Activated T-cell treated with anti-CD3 and anti-CD28 coated beads, Interleukin-2, amount 50 U/mL, for 72 hours (primary cell): ENCODE measurements at regions not wholly inside any gene's neighbourhood (a gene's known extent, or its start where the extent isn't known, plus 50 kb on each side); places are given as distances from the start of the nearest gene placed in this dataset.

Source experiments
- ATAC-seq, 2 donors: fragments of 150-1000 bp; cut with Tn5 transposase; replicated peaks in 1 of 2; 2 replicates each; pipeline ENCODE4 v1.10.0; 2021; ENCODE audit warnings: moderate library complexity in 2 of 2, mild to moderate bottlenecking in 1 of 2
- DNase-seq, 2 donors: peaks; one replicate each; pipeline ENCODE4 v3.0.0; 2021 to 2022; ENCODE audit warnings: mixed read lengths in 1 of 2
- H3K27ac Mint-ChIP-seq: one replicate; pipeline ENCODE4 v1.8.0; 2022; ENCODE audit warnings: mild to moderate bottlenecking, moderate library complexity, mixed read lengths
- H3K27me3 Mint-ChIP-seq: one replicate; pipeline ENCODE4 v1.8.0; 2022; ENCODE audit warnings: low read depth, mixed read lengths
- H3K36me3 Mint-ChIP-seq, 2 donors: one replicate each; pipeline ENCODE4 v1.8.0; 2022; ENCODE audit warnings: mixed read lengths in 2 of 2, mild to moderate bottlenecking in 1 of 2; ENCODE audit not compliant: insufficient read depth in 2 of 2
- H3K4me1 Mint-ChIP-seq: one replicate; pipeline ENCODE4 v1.8.0; 2022; ENCODE audit warnings: low read depth, mixed read lengths
- H3K4me3 Mint-ChIP-seq, 2 donors: one replicate each; pipeline ENCODE4 v1.8.0; 2022; ENCODE audit warnings: mild to moderate bottlenecking in 2 of 2, mixed read lengths in 2 of 2, moderate library complexity in 2 of 2
- H3K9me3 Mint-ChIP-seq, 2 donors: one replicate each; pipeline ENCODE4 v1.8.0; 2022; ENCODE audit warnings: mixed read lengths in 2 of 2

DNA sequence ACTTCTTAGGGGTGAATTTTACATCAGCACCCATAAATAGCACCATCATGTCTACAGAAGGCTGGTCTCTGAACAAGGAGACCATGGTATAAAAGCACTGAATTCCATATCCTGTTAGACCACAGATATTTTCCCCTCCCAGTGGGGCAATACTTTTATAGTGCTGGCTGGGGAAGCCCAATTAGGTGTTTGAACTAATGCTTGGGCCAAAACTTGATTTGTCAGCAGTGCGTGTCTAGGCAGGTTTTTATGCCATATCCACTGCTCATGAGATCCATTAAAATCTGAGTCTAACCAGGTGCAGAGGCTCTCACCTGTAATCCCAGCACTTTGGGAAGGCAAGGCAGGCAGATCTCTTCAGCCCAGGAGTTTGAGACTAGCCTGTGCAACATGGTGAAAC, 623.0 kb downstream of the NPHP4 start:
- H3K36me3 Mint-ChIP-seq, result no peaks in the 10 kb centered on the region
- no peak overlapping the region for H3K4me3 Mint-ChIP-seq
- H3K9me3 Mint-ChIP-seq, result peaks cover 3 to 9% of the 10 kb centered on the region in 2 donors
- no peak overlapping the region for H3K27ac Mint-ChIP-seq
- H3K27me3 Mint-ChIP-seq, result no peaks in the 10 kb centered on the region
- ATAC-seq (no peak), DNase-seq (no peak)
- peaks cover 8% of the 10 kb centered on the region for H3K4me1 Mint-ChIP-seq

DNA sequence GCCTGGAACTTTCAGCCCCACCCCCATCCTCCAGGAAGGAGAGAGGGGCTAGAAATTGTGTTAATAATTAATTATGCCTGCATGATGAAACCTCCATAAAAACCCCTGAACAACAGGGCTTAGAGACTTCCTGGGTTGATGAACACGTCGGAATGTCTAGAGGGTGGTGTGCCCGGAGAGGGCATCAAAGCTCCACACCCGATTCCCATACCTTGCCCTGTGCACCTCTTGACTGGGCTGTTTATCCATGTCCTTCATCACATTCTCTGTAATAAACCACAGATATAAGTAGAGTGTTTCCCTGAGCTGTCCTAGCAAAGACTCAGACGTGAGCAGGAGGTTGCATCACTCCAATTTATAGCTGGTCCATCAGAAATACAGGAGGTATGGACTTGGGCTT, 624.0 kb downstream of the NPHP4 start:
- ATAC-seq (no peak), DNase-seq (no peak)
- no peak overlapping the region for H3K27ac Mint-ChIP-seq
- H3K9me3 Mint-ChIP-seq, result peaks cover 3 to 6% of the 10 kb centered on the region in 2 donors
- peaks cover 8% of the 10 kb centered on the region for H3K4me1 Mint-ChIP-seq
- H3K4me3 Mint-ChIP-seq, result no peak overlapping the region
- no peaks in the 10 kb centered on the region for H3K36me3 Mint-ChIP-seq
- no peaks in the 10 kb centered on the region for H3K27me3 Mint-ChIP-seq

DNA sequence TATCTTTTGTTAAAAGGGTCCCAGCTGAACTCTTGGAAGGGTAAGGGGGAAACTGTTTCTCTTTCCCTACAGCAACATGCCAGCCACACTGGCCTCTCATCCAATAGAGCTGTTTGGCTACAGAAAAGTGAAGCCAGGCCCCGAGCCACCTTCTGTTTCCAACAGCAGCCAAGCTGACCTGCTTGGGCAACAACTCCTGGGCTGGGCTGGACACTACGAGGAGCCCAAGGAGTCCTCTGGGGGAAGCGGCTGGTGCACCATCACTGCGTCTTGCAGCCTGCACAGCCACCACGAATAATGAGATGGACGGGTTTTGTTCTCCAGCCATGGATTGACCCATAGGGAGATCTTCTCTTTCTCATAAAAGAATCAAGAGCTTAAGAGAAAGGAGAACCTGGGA, 624.9 kb downstream of the NPHP4 start:
- no peaks in the 10 kb centered on the region for H3K36me3 Mint-ChIP-seq
- no peak overlapping the region for H3K27ac Mint-ChIP-seq
- no peak for ATAC-seq
- peaks cover 8% of the 10 kb centered on the region for H3K4me1 Mint-ChIP-seq
- DNase-seq, result no peak
- H3K9me3 Mint-ChIP-seq, result peaks cover 0 to 3% of the 10 kb centered on the region in 2 donors
- H3K27me3 Mint-ChIP-seq, result no peaks in the 10 kb centered on the region
- H3K4me3 Mint-ChIP-seq, result no peak overlapping the region

DNA sequence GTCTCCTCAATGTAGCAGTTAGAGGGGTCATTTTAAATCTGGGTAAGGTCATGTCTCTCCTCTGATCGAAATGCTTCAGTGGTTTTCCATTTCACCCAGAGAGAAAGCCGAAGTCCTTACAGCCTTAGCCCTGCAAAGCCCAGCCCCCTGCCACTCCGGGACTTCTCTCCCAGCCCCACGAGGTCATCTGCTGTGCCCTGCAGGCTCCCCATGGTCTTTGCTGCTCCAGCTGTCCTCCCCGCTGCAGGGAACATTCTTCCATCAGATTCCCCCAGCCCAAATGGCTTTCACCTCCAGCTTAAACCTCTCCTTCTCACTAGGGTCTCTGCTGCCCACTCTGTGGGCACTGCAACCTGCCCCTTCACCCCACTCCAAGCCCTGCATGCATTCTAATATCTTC, 626.5 kb downstream of the NPHP4 start:
- no peaks in the 10 kb centered on the region for H3K27me3 Mint-ChIP-seq
- H3K27ac Mint-ChIP-seq, result no peak overlapping the region
- H3K36me3 Mint-ChIP-seq, result no peaks in the 10 kb centered on the region
- no peak for DNase-seq
- H3K4me3 Mint-ChIP-seq, result no peak overlapping the region
- peaks cover 0 to 3% of the 10 kb centered on the region in 2 donors for H3K9me3 Mint-ChIP-seq
- peaks cover under 1% of the 10 kb centered on the region for H3K4me1 Mint-ChIP-seq
- no peak for ATAC-seq

DNA sequence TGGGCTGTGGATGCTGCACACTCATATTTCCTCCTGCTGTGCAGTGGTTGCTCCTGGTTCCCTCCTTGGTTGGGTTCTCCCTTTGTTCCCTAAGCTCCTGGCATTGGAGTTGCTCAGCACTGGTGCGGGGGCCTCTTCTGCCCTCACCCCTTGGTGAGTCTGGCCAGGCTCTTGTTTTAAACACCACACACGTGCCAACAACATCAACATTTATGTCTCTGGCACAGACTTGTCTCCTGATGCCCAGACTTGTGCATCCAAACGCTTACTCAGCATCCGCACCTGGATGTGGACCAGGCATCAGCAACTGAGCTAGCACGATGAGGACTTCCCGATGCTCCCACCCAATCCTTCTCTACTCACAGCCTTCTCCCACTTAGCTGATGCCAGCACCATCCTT, 627.6 kb downstream of the NPHP4 start:
- Mint-ChIP-seq H3K4me3 (no peak overlapping the region), H3K27me3 (no peaks in the 10 kb centered on the region)

DNA sequence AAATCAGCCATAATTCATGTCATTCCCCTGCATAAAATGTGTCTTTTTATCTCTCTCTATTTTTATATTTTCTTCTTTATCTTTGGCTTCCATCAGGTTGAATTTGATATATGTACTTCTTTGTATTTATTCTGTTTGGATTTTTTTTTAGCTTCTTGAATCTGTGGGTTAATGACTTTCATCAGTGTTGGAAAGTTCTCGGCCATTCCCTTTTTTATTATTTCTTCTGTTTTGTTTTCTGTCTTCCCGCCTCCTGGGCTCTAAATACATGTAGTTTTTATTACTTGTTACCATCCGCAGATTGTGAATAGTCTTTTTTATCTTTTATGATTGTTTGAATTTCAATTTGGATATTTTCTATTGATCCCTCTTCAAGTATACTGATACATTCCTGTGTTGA, 637.5 kb downstream of the NPHP4 start:
- Mint-ChIP-seq H3K36me3 (peaks cover 1 to 3% of the 10 kb centered on the region in 2 donors), H3K27me3 (no peaks in the 10 kb centered on the region), H3K4me3 (no peak overlapping the region), H3K4me1 (no peaks in the 10 kb centered on the region), H3K27ac (no peak overlapping the region), H3K9me3 (peaks cover 4 to 5% of the 10 kb centered on the region in 2 donors)
- DNase-seq (no peak), ATAC-seq (no peak)

More for the DNA sequence above, 627.6 kb downstream of the NPHP4 start:
- Mint-ChIP-seq H3K27ac (no peak overlapping the region), H3K9me3 (peaks cover under 1 to 3% of the 10 kb centered on the region in 2 donors), H3K4me1 (no peaks in the 10 kb centered on the region), H3K36me3 (no peaks in the 10 kb centered on the region)
- ATAC-seq (no peak), DNase-seq (no peak)

DNA sequence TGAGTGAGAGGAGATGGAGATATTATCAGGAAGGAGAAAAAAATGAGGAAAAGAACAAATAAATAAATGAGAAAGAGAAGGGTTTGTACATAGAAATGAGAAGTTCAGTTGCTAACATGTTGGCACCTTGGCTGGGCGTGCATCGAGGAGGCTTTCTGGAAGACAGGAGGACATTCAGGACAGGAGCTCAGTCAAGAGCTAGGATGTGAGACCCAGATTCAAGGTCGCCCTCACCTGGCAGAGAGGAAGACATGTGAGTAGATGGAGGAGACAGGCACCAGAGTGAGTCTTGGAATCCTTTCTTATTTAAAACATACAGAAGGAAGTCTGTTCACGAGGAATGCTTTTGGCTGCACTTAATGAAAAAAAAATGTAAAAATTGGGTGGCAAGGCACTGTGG, 640.9 kb downstream of the NPHP4 start:
- Mint-ChIP-seq H3K36me3 (peaks cover 3% of the 10 kb centered on the region in 2 donors), H3K27ac (no peak overlapping the region), H3K4me3 (no peak overlapping the region), H3K4me1 (no peaks in the 10 kb centered on the region), H3K27me3 (no peaks in the 10 kb centered on the region), H3K9me3 (peaks cover 7 to 8% of the 10 kb centered on the region in 2 donors)
- ATAC-seq, result no peak
- no peak for DNase-seq

DNA sequence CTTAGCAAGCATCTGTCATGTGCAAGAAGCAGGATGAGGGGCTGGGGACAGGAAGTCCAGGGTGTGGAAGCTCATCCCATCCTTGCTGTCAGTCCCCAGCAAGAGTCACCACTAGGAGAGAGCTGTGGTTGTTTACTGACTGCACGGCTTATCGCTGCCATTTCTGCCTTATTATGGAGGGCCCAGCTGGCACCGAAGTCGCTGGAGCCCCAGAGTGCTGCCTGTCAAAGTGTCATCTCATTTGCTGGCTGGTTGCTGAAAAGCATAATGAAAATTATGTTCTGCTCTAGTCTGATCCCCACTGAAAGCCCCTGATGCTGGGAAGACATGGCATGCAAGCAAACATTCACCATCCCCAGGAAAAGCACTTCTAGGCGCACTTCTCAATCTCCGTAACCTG, 642.7 kb downstream of the NPHP4 start:
- H3K27ac Mint-ChIP-seq, result no peak overlapping the region
- H3K4me1 Mint-ChIP-seq, result no peaks in the 10 kb centered on the region
- DNase-seq, result no peak
- H3K9me3 Mint-ChIP-seq, result peaks cover 4 to 5% of the 10 kb centered on the region in 2 donors
- peaks cover 0 to 3% of the 10 kb centered on the region in 2 donors for H3K36me3 Mint-ChIP-seq
- no peaks in the 10 kb centered on the region for H3K27me3 Mint-ChIP-seq
- H3K4me3 Mint-ChIP-seq, result no peak overlapping the region
- ATAC-seq, result no peak

DNA sequence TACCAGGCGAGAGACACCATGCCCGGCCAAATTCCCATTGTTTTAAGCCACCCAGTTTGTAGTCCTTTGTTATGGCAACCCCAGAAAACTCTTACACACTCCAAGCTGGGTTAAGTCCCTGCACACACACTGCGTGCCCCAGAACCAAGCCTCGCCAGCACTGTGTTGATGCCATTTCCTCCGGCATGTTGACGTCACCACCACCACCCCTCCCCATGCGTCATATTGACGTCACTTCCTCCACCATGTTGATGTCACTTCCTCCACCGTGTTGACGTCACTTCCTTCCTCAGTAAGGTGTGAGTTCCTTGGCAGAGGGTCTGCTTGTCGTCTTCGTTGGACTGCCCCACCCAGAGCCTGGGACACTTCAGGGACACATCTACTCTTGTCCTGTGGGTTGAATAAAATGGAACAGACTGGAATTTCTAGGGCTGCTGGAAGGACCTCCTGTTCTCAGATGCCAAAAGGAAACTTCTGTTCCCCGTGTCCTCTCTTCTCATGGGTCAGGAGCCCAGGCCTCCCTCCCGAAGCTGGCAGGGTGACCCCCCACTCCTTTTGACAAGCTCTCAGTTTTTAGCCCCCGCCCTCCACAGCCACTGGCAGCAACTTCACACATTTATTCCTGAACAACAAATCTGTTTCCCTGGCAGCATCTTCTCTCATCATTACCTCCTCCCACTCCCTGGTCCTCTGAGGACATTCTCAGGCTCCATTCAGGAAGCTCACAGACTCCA, 643.3 kb downstream of the NPHP4 start:
- H3K27me3 Mint-ChIP-seq, result no peaks in the 10 kb centered on the region
- ATAC-seq (no peak), DNase-seq (no peak)
- H3K27ac Mint-ChIP-seq, result no peak overlapping the region
- H3K9me3 Mint-ChIP-seq, result peaks cover 4 to 5% of the 10 kb centered on the region in 2 donors
- H3K36me3 Mint-ChIP-seq, result peaks cover 0 to 3% of the 10 kb centered on the region in 2 donors
- no peak overlapping the region for H3K4me3 Mint-ChIP-seq
- no peaks in the 10 kb centered on the region for H3K4me1 Mint-ChIP-seq

DNA sequence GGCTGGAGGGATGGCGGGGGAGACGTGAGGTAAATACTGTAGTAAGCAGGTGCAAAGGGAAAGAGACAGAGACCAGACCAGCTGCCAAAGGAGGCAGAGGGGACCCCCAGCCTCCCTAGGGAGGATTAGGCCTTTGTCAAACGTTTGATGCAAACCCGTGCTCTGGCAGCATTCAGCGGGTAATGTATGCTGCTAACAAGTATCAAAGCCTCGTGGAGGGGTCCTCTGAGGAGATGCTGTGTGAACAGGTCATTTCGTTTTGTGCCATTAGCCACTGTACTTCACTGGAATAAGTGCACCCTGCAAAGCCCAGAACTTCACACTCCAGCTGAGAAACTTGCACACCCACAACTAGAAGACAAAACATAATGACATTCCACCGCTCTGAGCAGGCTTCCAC, 644.5 kb downstream of the NPHP4 start:
- Mint-ChIP-seq H3K36me3 (peaks cover 0 to 3% of the 10 kb centered on the region in 2 donors), H3K27ac (no peak overlapping the region), H3K4me3 (no peak overlapping the region), H3K27me3 (no peaks in the 10 kb centered on the region), H3K4me1 (no peaks in the 10 kb centered on the region), H3K9me3 (peaks cover 4 to 5% of the 10 kb centered on the region in 2 donors)
- no peak for DNase-seq
- no peak for ATAC-seq

DNA sequence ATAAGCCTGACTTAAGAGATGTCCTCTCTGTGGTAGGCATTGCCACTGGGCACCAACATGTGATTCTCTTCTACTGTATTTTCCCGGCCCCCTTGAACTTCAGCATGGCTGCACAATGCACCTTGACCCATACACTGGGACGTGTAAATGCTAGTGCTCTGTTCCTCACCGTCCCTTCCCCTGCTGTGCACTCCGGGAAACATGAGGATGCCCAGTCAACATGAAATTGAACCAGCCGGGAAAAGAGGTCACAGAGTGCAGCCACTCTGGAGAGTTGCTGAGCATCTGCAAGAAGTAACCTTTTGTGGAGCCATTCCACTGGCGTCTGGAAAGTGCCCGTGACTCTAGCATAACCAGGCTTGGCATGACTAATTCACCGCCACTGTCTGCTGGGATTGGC, 646.7 kb downstream of the NPHP4 start:
- peaks cover 0 to 3% of the 10 kb centered on the region in 2 donors for H3K36me3 Mint-ChIP-seq
- peaks cover 4 to 5% of the 10 kb centered on the region in 2 donors for H3K9me3 Mint-ChIP-seq
- no peak for ATAC-seq
- no peak overlapping the region for H3K27ac Mint-ChIP-seq
- no peak overlapping the region for H3K4me3 Mint-ChIP-seq
- DNase-seq, result no peak
- no peaks in the 10 kb centered on the region for H3K27me3 Mint-ChIP-seq
- H3K4me1 Mint-ChIP-seq, result no peaks in the 10 kb centered on the region

DNA sequence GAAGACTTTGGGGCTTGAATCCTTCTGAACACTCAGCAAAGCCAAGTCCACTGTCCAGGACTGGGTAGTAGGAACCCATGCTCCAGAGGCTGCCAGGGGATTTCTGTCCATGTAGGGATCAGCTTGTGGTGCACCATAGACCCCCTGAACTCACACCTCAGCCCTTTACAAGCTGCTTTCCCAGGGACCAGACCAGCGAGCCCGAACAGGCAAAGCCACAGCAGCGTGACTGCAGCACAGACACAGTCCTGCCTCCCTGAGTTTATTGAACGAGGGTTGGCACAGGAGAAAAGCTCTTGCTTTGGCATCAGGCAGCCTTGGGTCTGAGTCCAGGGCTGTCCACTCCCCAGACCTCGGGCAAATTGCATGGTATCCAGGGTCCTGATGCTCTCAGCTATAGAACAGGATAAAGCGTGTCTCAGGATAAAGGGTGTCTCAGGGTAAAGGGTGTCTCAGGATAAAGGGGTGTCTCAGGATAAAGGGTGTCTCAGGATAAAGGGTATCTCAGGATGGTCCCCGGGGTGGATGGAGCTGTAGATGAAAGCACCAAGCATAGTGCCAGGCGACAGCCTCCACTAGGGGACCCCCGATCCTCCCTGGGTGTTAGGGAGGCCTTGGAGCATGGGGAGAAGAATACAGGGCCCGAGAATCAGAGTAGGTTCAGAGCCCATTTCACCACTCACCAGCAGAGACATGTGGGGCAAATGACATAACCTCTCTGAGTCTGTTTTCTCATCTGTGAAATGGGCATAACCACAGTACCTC, 648.8 kb downstream of the NPHP4 start:
- no peak for ATAC-seq
- Mint-ChIP-seq H3K36me3 (peaks cover 0 to 3% of the 10 kb centered on the region in 2 donors), H3K9me3 (peaks cover 4% of the 10 kb centered on the region in 2 donors), H3K27ac (no peak overlapping the region), H3K27me3 (no peaks in the 10 kb centered on the region), H3K4me1 (no peaks in the 10 kb centered on the region), H3K4me3 (no peak overlapping the region)
- no peak for DNase-seq

DNA sequence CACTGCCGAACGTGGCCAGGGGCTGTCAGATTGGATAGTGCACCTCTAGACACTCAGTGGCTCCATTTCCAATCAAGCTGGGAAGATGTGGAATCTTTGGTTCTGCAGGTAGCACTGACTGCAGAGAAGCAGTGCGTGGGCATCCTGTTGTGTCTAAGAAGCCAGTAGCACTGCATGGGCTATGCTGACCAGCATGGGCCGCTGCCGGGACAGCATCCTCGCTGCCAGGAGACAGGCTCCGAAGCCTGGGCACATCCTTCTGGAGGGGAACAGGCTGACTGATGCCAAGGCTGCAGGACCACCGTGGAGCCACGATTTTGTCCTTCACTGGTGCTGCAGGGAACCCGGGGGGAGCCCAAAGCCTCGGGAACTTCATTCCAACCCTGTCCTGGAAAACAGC, 649.4 kb downstream of the NPHP4 start:
- no peaks in the 10 kb centered on the region for H3K27me3 Mint-ChIP-seq

More for the DNA sequence above, 649.4 kb downstream of the NPHP4 start:
- H3K9me3 Mint-ChIP-seq, result peaks cover 4% of the 10 kb centered on the region in 2 donors
- H3K4me3 Mint-ChIP-seq, result no peak overlapping the region
- ATAC-seq, result no peak
- DNase-seq, result no peak
- H3K27ac Mint-ChIP-seq, result no peak overlapping the region
- H3K36me3 Mint-ChIP-seq, result peaks cover 0 to 3% of the 10 kb centered on the region in 2 donors
- no peaks in the 10 kb centered on the region for H3K4me1 Mint-ChIP-seq
